Suprapubic skin (tissue), 4 donors: ENCODE measurements at regions not wholly inside any gene's neighbourhood (a gene's known extent, or its start where the extent isn't known, plus 50 kb on each side); places are given as distances from the start of the nearest gene placed in this dataset.

Experiments used
- DNase-seq, 2 donors: peaks; one replicate each; pipeline ENCODE4 v3.0.0-alpha.2; 2019; ENCODE audit warnings: low spot score in 2 of 2
- H3K27ac ChIP-seq: fragments of 200-600 bp; sonication (generic); one replicate; pipeline ENCODE4 v1.5.1; 2019
- H3K27me3 ChIP-seq: fragments of 200-600 bp; sonication (generic); one replicate; pipeline ENCODE4 v1.5.1; 2019
- H3K36me3 ChIP-seq: fragments of 200-600 bp; sonication (generic); one replicate; pipeline ENCODE4 v1.5.1; 2019
- H3K4me1 ChIP-seq: fragments of 200-600 bp; sonication (generic); one replicate; pipeline ENCODE4 v1.5.1; 2019
- H3K4me3 ChIP-seq: fragments of 200-600 bp; sonication (generic); one replicate; pipeline ENCODE4 v1.5.1; 2019; ENCODE audit warnings: mild to moderate bottlenecking
- H3K9me3 ChIP-seq: fragments of 200-600 bp; sonication (generic); one replicate; pipeline ENCODE4 v1.5.1; 2019
- EP300 ChIP-seq: sonication (generic); formaldehyde crosslinking; IDR thresholded peaks from one replicate; pipeline ENCODE4 v1.6.1; 2017; ENCODE audit warnings: antibody characterized with exemption
- POLR2A ChIP-seq, 2 donors: fragments of 450-650 bp; IDR thresholded peaks; one replicate each; pipeline ENCODE4 v1.6.1; 2017; ENCODE audit warnings: antibody characterized with exemption in 2 of 2, mild to moderate bottlenecking in 2 of 2, moderate library complexity in 2 of 2
- POLR2AphosphoS5 ChIP-seq, 3 donors: sonication (generic); formaldehyde crosslinking; IDR thresholded peaks; one replicate each; pipeline ENCODE4 v1.6.1; 2017; ENCODE audit warnings: antibody characterized with exemption in 3 of 3
- WGBS: methylation state at CpG from one replicate; pipeline ENCODE4 v1.1.5; 2018; 5-methylcytosine and 5-hydroxymethylcytosine counted together
- TF ChIP-seq, protein P1 (sequence below), 2 donors: fragments of 200-600 bp in 1 of 2; fragments of 450-650 bp in 1 of 2; sonication (generic) in 1 of 2; IDR thresholded peaks; one replicate each; pipeline ENCODE4 v1.5.1; 2016 to 2019; ENCODE audit warnings: antibody characterized with exemption in 2 of 2, mild to moderate bottlenecking in 1 of 2, moderate library complexity in 1 of 2

DNA sequence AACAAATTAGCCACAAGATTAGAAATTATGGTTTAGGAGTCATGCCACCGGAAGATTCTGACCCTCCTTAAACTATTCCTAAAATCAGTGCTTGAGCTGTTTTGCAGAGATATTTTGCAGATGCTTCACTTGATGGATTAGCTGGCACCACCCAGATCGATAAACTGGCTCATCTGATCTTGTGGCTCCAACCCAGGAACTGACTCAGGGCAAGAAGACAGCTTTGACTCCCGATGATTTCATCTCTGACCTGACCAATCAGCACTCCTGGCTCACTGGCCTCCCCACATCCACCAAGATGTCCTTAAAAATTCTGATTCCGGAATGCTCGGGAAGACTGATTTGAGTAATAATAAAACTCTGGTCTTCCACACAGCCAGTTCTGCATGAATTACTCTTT, 221.6 kb downstream of the RHOU start:
- no peaks in the 10 kb centered on the region for H3K27me3 ChIP-seq
- H3K27ac ChIP-seq: no peak overlapping the region
- WGBS: 57% methylated on average over 5 of the region's 5 CpGs
- no peaks in the 10 kb centered on the region for H3K4me1 ChIP-seq
- DNase-seq: no peak
- H3K9me3 ChIP-seq: peaks cover 3% of the 10 kb centered on the region
- TF ChIP-seq POLR2A (IDR thresholded peaks at IDR 0.05) (no peak), EP300 (no peak), POLR2AphosphoS5 (IDR thresholded peaks at IDR 0.05) (no peak)
- TF ChIP-seq, protein P1, sequence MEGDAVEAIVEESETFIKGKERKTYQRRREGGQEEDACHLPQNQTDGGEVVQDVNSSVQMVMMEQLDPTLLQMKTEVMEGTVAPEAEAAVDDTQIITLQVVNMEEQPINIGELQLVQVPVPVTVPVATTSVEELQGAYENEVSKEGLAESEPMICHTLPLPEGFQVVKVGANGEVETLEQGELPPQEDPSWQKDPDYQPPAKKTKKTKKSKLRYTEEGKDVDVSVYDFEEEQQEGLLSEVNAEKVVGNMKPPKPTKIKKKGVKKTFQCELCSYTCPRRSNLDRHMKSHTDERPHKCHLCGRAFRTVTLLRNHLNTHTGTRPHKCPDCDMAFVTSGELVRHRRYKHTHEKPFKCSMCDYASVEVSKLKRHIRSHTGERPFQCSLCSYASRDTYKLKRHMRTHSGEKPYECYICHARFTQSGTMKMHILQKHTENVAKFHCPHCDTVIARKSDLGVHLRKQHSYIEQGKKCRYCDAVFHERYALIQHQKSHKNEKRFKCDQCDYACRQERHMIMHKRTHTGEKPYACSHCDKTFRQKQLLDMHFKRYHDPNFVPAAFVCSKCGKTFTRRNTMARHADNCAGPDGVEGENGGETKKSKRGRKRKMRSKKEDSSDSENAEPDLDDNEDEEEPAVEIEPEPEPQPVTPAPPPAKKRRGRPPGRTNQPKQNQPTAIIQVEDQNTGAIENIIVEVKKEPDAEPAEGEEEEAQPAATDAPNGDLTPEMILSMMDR (IDR thresholded peaks at IDR 0.05): no peak
- no peaks in the 10 kb centered on the region for H3K36me3 ChIP-seq
- H3K4me3 ChIP-seq: no peak overlapping the region

DNA sequence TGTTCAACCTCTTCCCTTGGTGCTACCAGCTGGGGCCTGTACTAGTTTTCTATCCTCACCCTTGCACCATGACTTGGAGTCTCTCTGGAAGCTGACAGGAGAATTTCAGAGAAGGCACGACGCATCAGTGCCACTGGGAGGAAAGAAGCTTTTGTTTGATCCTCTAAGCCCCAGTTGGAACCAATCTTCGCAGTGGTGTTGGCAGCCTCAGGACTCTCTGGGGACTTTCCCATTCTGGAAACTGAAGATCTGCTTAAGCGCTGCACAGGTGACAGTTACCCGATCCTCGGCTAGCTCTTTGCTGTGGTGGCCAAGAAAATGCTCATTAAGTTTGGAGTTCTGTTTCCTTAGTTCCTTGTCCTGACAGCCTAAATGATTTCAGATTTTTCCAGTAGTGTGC, 222.3 kb downstream of the RHOU start:
- TF ChIP-seq EP300: no peak
- TF ChIP-seq, protein P1 (IDR thresholded peaks at IDR 0.05): no peak
- no peak for TF ChIP-seq POLR2A (IDR thresholded peaks at IDR 0.05)
- TF ChIP-seq POLR2AphosphoS5 (IDR thresholded peaks at IDR 0.05): no peak
- Histone ChIP-seq H3K4me3 (no peak overlapping the region), H3K27me3 (no peaks in the 10 kb centered on the region), H3K4me1 (no peaks in the 10 kb centered on the region), H3K27ac (no peak overlapping the region), H3K9me3 (peaks cover 3% of the 10 kb centered on the region), H3K36me3 (no peaks in the 10 kb centered on the region)
- 64% methylated on average over 6 of the region's 6 CpGs for WGBS
- DNase-seq: no peak

DNA sequence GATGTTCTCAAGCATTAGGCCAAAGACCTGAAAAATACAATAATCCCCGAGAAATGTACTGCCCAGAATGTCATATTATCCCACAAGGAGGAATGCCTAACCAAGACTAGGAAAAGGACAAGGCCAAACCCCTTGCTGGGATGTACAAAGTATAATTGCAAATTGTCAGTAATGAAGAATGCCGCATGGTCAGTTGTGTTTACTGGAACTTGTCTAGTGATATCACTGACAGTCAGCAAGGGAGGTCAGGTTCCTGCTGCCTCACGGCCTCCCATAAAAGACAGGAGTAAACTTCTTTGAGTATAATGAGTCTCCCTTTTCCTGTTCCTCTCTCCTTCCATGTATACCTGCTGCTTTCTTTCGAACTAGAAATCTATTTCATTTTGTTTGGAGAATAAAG, 222.8 kb downstream of the RHOU start:
- WGBS: 96% methylated on average over 4 of the region's 4 CpGs

DNA sequence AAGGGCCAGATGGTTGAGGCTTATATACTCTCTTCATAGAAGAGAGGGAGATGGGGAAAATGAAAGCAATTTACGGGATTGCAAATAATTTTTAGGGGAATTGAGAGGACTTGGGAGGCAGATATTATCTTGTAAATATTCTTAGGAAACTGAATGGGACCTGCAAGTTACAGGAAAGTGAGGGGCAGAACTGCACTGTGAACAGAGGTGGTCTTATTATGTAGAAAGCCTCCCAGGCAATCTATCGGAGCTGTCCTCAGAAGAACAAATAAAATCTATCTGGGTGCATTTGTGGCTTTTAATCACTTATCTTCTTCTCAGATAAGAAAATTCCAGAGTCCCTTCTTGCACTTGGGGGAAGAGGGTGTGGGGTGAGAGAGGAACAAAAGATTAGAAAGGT, 223.5 kb downstream of the RHOU start:
- no peak for DNase-seq
- no peak overlapping the region for H3K4me3 ChIP-seq
- H3K27ac ChIP-seq: no peak overlapping the region
- H3K9me3 ChIP-seq: peaks cover 3% of the 10 kb centered on the region
- TF ChIP-seq, protein P1 (IDR thresholded peaks at IDR 0.05): no peak
- TF ChIP-seq POLR2AphosphoS5 (IDR thresholded peaks at IDR 0.05) (no peak), POLR2A (IDR thresholded peaks at IDR 0.05) (no peak), EP300 (no peak)
- H3K36me3 ChIP-seq: no peaks in the 10 kb centered on the region
- 88% methylated on average over 2 of the region's 2 CpGs for WGBS
- H3K4me1 ChIP-seq: no peaks in the 10 kb centered on the region
- no peaks in the 10 kb centered on the region for H3K27me3 ChIP-seq

More for the DNA sequence above, 222.8 kb downstream of the RHOU start:
- peak in 1 of 2 donors; percentile 8 for DNase-seq
- Histone ChIP-seq H3K27ac (no peak overlapping the region), H3K4me3 (no peak overlapping the region), H3K36me3 (no peaks in the 10 kb centered on the region), H3K4me1 (no peaks in the 10 kb centered on the region), H3K27me3 (no peaks in the 10 kb centered on the region), H3K9me3 (peaks cover 3% of the 10 kb centered on the region)
- no peak for TF ChIP-seq EP300
- TF ChIP-seq POLR2AphosphoS5 (IDR thresholded peaks at IDR 0.05): no peak
- TF ChIP-seq, protein P1 (IDR thresholded peaks at IDR 0.05): no peak
- TF ChIP-seq POLR2A (IDR thresholded peaks at IDR 0.05): no peak

DNA sequence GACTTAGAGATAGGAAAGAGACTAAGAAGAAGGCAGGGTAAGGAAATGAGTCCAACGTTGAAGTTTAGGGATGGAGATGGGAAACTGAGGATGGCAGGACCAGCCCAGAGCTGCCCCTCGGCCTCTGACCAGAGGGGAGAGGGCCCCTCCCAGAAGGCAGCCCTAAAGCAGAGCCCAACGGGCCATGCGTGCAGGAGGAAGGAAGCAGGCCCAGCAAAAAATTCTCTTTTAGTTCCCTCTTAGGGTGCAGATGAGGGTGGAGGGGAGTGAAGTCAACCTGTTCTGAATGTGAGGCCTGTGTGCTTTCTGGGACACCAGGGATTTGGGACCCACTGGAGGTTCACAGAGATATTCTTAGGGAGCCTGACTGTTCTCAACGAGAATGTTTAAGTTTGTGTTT, 225.4 kb downstream of the RHOU start:
- TF ChIP-seq POLR2AphosphoS5 (IDR thresholded peaks at IDR 0.05) (no peak), POLR2A (IDR thresholded peaks at IDR 0.05) (no peak), EP300 (no peak)
- TF ChIP-seq, protein P1 (IDR thresholded peaks at IDR 0.05): no peak
- no peak overlapping the region for H3K4me3 ChIP-seq
- WGBS: 84% methylated on average over 5 of the region's 5 CpGs
- DNase-seq: peak in 1 of 2 donors; percentile 29
- H3K36me3 ChIP-seq: no peaks in the 10 kb centered on the region
- no peaks in the 10 kb centered on the region for H3K4me1 ChIP-seq
- H3K27ac ChIP-seq: no peak overlapping the region
- H3K9me3 ChIP-seq: no peaks in the 10 kb centered on the region
- no peaks in the 10 kb centered on the region for H3K27me3 ChIP-seq
